ENCODE measurements at regions not wholly inside any gene's neighbourhood (a gene's known extent, or its start where the extent isn't known, plus 50 kb on each side); places are given as distances from the start of the nearest gene placed in this dataset.

- no peak for FAIRE-seq
- no peak for DNase-seq (ENCODE audit: low spot score)
These were observed 173.9 kb downstream of the CALCRL start for GRCh38 chr2:187274146-187274545.

- FAIRE-seq (no peak), DNase-seq (ENCODE audit: low spot score) (no peak)
These were observed 175.8 kb downstream of the CALCRL start for GRCh38 chr2:187272255-187272654.

- FAIRE-seq (no peak), DNase-seq (ENCODE audit: low spot score) (no peak)
These were observed 176.2 kb downstream of the CALCRL start for GRCh38 chr2:187271825-187272224.

- DNase-seq (ENCODE audit: low spot score) (no peak), FAIRE-seq (no peak)
These were observed 181.4 kb downstream of the CALCRL start for GRCh38 chr2:187266645-187267044.

- FAIRE-seq (no peak), DNase-seq (ENCODE audit: low spot score) (no peak)
These were observed 181.9 kb downstream of the CALCRL start for GRCh38 chr2:187266147-187266546.

GRCh38 chr2:187264612-187265011 is 183.4 kb downstream of the CALCRL start:
- FAIRE-seq (no peak), DNase-seq (ENCODE audit: low spot score) (no peak)

GRCh38 chr2:187263675-187264560 is 184.1 kb downstream of the CALCRL start:
- FAIRE-seq (no peak), DNase-seq (ENCODE audit: low spot score) (no peak)

GRCh38 chr2:187261705-187262104 is 186.3 kb downstream of the CALCRL start:
- no peak for FAIRE-seq
- DNase-seq (ENCODE audit: low spot score), result no peak

- FAIRE-seq (no peak), DNase-seq (ENCODE audit: low spot score) (no peak)
These were observed 196.0 kb downstream of the CALCRL start for GRCh38 chr2:187252063-187252462.

GRCh38 chr2:187250137-187250536 is 197.9 kb downstream of the CALCRL start:
- FAIRE-seq (no peak), DNase-seq (ENCODE audit: low spot score) (no peak)

GRCh38 chr2:187233811-187234210 is 214.2 kb downstream of the CALCRL start:
- DNase-seq (ENCODE audit: low spot score) (no peak), FAIRE-seq (no peak)

- no peak for DNase-seq (ENCODE audit: low spot score)
- no peak for FAIRE-seq
These were observed 215.3 kb downstream of the CALCRL start for GRCh38 chr2:187232749-187233148.

GRCh38 chr2:187230088-187230487 is 218.0 kb downstream of the CALCRL start:
- no peak for DNase-seq (ENCODE audit: low spot score)

GRCh38 chr2:187228986-187229385 is 219.1 kb downstream of the CALCRL start:
- DNase-seq (ENCODE audit: low spot score) (no peak), FAIRE-seq (no peak)

More at GRCh38 chr2:187230088-187230487, 218.0 kb downstream of the CALCRL start:
- FAIRE-seq, result no peak

- FAIRE-seq, result no peak
These were observed 223.1 kb downstream of the CALCRL start for GRCh38 chr2:187224989-187225388.

GRCh38 chr2:187220071-187220470 is 228.0 kb downstream of the CALCRL start:
- DNase-seq (ENCODE audit: low spot score) (no peak), FAIRE-seq (no peak)

More at GRCh38 chr2:187224989-187225388, 223.1 kb downstream of the CALCRL start:
- DNase-seq (ENCODE audit: low spot score), result no peak

GRCh38 chr2:187215532-187216240 is 232.4 kb downstream of the CALCRL start:
- DNase-seq (ENCODE audit: low spot score) (peak; percentile 12), FAIRE-seq (no peak)

GRCh38 chr2:187214306-187214705 is 233.7 kb downstream of the CALCRL start:
- FAIRE-seq (no peak), DNase-seq (ENCODE audit: low spot score) (no peak)

- no peak for FAIRE-seq
- DNase-seq (ENCODE audit: low spot score), result no peak
These were observed 234.3 kb downstream of the CALCRL start for GRCh38 chr2:187213798-187214197.

GRCh38 chr2:187210726-187211125 is 237.3 kb downstream of the CALCRL start:
- FAIRE-seq, result no peak
- DNase-seq (ENCODE audit: low spot score), result no peak

- no peak for DNase-seq (ENCODE audit: low spot score)
- no peak for FAIRE-seq
These were observed 239.8 kb downstream of the CALCRL start for GRCh38 chr2:187208199-187208785.

- FAIRE-seq (no peak), DNase-seq (ENCODE audit: low spot score) (no peak)
These were observed 240.9 kb downstream of the CALCRL start for GRCh38 chr2:187207126-187207525.
